ENCODE measurements at regions not wholly inside any gene's neighbourhood (a gene's known extent, or its start where the extent isn't known, plus 50 kb on each side); places are given as distances from the start of the nearest gene placed in this dataset.
"Not testable (repeated sequence)": the region's sequence is repeated elsewhere in the genome, so short reads cannot be mapped to it uniquely, and the experiment has no call there.

DNA sequence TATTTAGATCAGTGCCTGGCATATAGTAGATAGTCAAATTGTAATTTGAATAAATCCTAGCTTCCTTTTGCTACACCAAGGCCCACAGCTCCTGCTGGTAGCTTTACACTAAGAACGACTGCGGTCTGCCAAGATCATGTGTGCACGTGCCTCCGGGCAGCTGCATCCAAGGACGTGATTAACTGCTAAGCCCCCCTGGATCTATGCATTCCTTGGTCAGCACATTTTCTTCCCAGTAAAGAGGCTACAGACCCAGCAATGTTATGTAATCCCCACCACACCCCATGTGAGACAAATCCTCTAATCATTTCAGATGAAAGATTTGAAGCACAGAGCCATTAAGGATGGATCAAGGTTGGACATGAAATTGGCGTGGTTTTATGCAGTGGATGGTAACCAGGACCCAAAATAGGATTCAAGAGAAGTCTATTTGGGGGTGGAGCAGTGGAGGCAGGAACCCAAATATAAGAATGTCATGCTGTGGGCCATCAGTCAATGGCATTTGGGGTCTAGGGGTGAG lies 65.2 kb upstream of the PEG3 start:
- H4K20me1 ChIP-seq (ENCODE audit: insufficient read depth, low read length) = no peaks in the 10 kb centered on the region
- H3K4me1 ChIP-seq (ENCODE audit: low read length) = no peaks in the 10 kb centered on the region
- no peak overlapping the region for H3K4me2 ChIP-seq (ENCODE audit: low read length)
- H3K9me3 ChIP-seq (ENCODE audit: insufficient read depth, low read length) = no peaks in the 10 kb centered on the region; the same call in 1 of the 2 replicates
- no peaks in the 10 kb centered on the region for H3K36me3 ChIP-seq (replicated peaks; ENCODE audit: low read depth, low read length)
- H2AFZ ChIP-seq (ENCODE audit: low read depth, low read length) = no peak overlapping the region
- no peaks in the 10 kb centered on the region for H3K27me3 ChIP-seq (ENCODE audit: low read depth, low read length)
- H3K79me2 ChIP-seq (ENCODE audit: low read length) = no peaks in the 10 kb centered on the region
- no peak for TF ChIP-seq EZH2phosphoT487 (IDR thresholded peaks at IDR 0.05; ENCODE audit: low read depth)
- TF ChIP-seq, protein P1, sequence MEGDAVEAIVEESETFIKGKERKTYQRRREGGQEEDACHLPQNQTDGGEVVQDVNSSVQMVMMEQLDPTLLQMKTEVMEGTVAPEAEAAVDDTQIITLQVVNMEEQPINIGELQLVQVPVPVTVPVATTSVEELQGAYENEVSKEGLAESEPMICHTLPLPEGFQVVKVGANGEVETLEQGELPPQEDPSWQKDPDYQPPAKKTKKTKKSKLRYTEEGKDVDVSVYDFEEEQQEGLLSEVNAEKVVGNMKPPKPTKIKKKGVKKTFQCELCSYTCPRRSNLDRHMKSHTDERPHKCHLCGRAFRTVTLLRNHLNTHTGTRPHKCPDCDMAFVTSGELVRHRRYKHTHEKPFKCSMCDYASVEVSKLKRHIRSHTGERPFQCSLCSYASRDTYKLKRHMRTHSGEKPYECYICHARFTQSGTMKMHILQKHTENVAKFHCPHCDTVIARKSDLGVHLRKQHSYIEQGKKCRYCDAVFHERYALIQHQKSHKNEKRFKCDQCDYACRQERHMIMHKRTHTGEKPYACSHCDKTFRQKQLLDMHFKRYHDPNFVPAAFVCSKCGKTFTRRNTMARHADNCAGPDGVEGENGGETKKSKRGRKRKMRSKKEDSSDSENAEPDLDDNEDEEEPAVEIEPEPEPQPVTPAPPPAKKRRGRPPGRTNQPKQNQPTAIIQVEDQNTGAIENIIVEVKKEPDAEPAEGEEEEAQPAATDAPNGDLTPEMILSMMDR (IDR thresholded peaks at IDR 0.05; ENCODE audit: low read depth, low read length) = no peak
- no peak overlapping the region for H3K27ac ChIP-seq (ENCODE audit: low read length)
- no peak overlapping the region for H3K9ac ChIP-seq (ENCODE audit: low read length)
- H3K4me3 ChIP-seq (ENCODE audit: low read length) = no peak overlapping the region

DNA sequence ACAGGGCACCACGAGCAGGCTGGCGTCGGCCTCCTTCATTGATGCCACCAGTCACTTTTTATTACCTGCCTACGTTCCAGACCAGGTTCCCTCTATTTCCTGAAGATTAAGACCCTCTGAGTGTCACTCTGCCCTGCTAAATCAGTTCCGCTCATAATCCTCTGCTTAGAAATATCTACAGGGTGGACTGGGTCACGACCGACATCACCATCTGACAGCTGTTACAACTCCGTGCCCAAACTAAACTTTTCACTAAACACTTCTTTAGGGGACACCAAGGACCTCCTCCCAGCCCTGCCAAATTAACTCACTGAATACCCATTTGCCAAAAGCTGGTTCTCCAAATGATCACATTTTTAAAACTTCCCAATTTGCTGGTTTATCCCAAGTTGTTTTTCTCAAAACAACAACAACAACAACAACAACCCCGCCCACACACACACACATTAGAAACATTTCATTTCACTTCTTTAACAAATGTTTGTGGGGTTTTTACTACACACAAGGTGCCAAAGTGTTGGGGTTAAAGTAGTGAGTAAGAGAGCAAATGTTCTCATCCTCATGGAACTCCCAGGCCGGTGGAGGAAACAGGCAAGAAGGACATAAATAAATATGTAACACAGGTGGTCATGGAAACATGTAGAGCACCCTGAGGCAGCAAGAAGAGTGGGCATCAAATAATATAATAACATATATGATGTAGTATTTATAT lies 72.0 kb upstream of the PEG3 start:
- Histone ChIP-seq H3K4me2 (ENCODE audit: low read length) (no peak overlapping the region), H3K9ac (ENCODE audit: low read length) (no peak overlapping the region), H3K4me1 (ENCODE audit: low read length) (no peaks in the 10 kb centered on the region), H2AFZ (ENCODE audit: low read depth, low read length) (no peak overlapping the region), H4K20me1 (ENCODE audit: insufficient read depth, low read length) (no peaks in the 10 kb centered on the region), H3K9me3 (ENCODE audit: insufficient read depth, low read length) (no peaks in the 10 kb centered on the region; the same call in 1 of the 2 replicates), H3K36me3 (replicated peaks; ENCODE audit: low read depth, low read length) (no peaks in the 10 kb centered on the region), H3K27me3 (ENCODE audit: low read depth, low read length) (no peaks in the 10 kb centered on the region), H3K27ac (ENCODE audit: low read length) (no peak overlapping the region), H3K4me3 (ENCODE audit: low read length) (no peak overlapping the region), H3K79me2 (ENCODE audit: low read length) (no peaks in the 10 kb centered on the region)
- TF ChIP-seq EZH2phosphoT487 (IDR thresholded peaks at IDR 0.05; ENCODE audit: low read depth) = no peak
- TF ChIP-seq, protein P1 (IDR thresholded peaks at IDR 0.05; ENCODE audit: low read depth, low read length) = no peak

DNA sequence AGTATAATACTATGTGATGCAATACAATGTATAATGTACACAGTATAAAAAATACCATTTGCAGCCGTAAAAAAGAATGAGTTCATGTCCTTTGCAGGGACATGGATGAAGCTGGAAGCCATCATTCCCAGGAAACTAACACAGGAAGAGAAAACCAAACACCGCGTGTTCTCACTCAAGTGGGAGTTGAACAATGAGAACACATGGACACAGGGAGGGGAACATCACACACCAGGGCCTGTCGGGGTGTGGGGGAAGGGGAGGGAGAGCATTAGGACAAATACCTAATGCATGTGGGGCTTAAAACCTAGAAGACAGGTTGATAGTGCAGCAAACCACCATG lies 72.6 kb upstream of the PEG3 start:
- H3K36me3 ChIP-seq (replicated peaks; ENCODE audit: low read depth, low read length); H4K20me1 ChIP-seq (ENCODE audit: insufficient read depth, low read length); H3K79me2 ChIP-seq (ENCODE audit: low read length); H3K4me3 ChIP-seq (ENCODE audit: low read length); H3K4me2 ChIP-seq (ENCODE audit: low read length); H2AFZ ChIP-seq (ENCODE audit: low read depth, low read length); H3K4me1 ChIP-seq (ENCODE audit: low read length); H3K9ac ChIP-seq (ENCODE audit: low read length); H3K27ac ChIP-seq (ENCODE audit: low read length); H3K27me3 ChIP-seq (ENCODE audit: low read depth, low read length); H3K9me3 ChIP-seq (ENCODE audit: insufficient read depth, low read length): not testable (repeated sequence)

DNA sequence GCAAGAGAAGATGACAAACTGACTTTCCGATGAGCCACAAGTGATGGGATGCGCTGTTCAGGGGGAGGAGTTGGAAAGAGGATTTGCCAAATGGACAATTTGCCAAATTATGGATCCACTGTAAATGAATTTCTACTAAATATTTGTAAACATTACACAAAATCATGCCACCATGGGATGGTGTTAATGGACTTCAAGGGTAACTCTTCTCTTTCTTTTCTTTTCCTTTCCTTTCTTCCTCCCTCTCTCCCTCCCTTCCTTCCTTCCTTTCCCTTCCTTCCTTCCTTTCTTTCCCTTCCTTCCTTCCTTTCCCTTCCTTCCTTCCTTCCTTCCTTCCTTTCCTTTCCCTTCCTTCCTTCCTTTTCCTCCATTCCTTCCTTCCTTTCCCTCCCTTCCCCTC lies 76.0 kb upstream of the PEG3 start:
- no peak overlapping the region for H3K4me3 ChIP-seq (ENCODE audit: low read length)
- no peak overlapping the region for H3K9ac ChIP-seq (ENCODE audit: low read length)
- H3K27me3 ChIP-seq (ENCODE audit: low read depth, low read length) = no peaks in the 10 kb centered on the region
- no peak overlapping the region for H3K27ac ChIP-seq (ENCODE audit: low read length)
- H3K79me2 ChIP-seq (ENCODE audit: low read length) = no peaks in the 10 kb centered on the region
- H3K36me3 ChIP-seq (replicated peaks; ENCODE audit: low read depth, low read length) = no peaks in the 10 kb centered on the region
- H3K9me3 ChIP-seq (ENCODE audit: insufficient read depth, low read length) = no peaks in the 10 kb centered on the region
- H3K4me1 ChIP-seq (ENCODE audit: low read length) = no peaks in the 10 kb centered on the region
- no peaks in the 10 kb centered on the region for H4K20me1 ChIP-seq (ENCODE audit: insufficient read depth, low read length)
- H2AFZ ChIP-seq (ENCODE audit: low read depth, low read length) = no peak overlapping the region
- TF ChIP-seq, protein P1 (IDR thresholded peaks at IDR 0.05; ENCODE audit: low read depth, low read length) = no peak
- no peak overlapping the region for H3K4me2 ChIP-seq (ENCODE audit: low read length)
